ENCODE measurements at regions not wholly inside any gene's neighbourhood (a gene's known extent, or its start where the extent isn't known, plus 50 kb on each side); places are given as distances from the start of the nearest gene placed in this dataset.

- H3K27me3 ChIP-seq (ENCODE audit: control insufficient read depth in 1 of 2, insufficient read depth in 2 of 2, low read length in 2 of 2), result no peaks in the 10 kb centered on the region
- H3K4me3 ChIP-seq (ENCODE audit: low read length), result no peak overlapping the region
- ChIA-PET POLR2A (no interaction called here), CTCF (no interaction called here)
- no peaks in the 10 kb centered on the region for H3K4me1 ChIP-seq (ENCODE audit: insufficient read depth, low read length)
- Mint-ChIP-seq H3K27me3 (no peaks in the 10 kb centered on the region), H3K27ac (no peak overlapping the region), H3K9me3 (peaks cover 7% of the 10 kb centered on the region), H3K4me1 (ENCODE audit: low read depth) (no peaks in the 10 kb centered on the region), H3K36me3 (ENCODE audit: low read depth) (no peaks in the 10 kb centered on the region), H3K4me3 (no peak overlapping the region)
- peaks cover 0 to 4% of the 10 kb centered on the region in 2 experiments for H3K9me3 ChIP-seq (ENCODE audit: control insufficient read depth in 1 of 2, insufficient read depth in 1 of 2, low read length in 2 of 2)
- ATAC-seq (ENCODE audit: poor library complexity) (no peak), DNase-seq (peak in 2 of 14 experiments; percentile 0 to 21)
- H3K27ac ChIP-seq (ENCODE audit: low read depth in 1 of 2, low read length in 2 of 2), result no peak overlapping the region
- intact Hi-C loops (cut with DNase I, micrococcal nuclease), result no loop called here
- no peaks in the 10 kb centered on the region for H3K36me3 ChIP-seq (ENCODE audit: insufficient read depth, low read length)
- TF ChIP-seq CTCF (IDR thresholded peaks at IDR 0.05), result no peak
These were observed 281.2 kb upstream of the RGMB start for GRCh38 chr5:98492258-98492657.

GRCh38 chr5:98497418-98497817 lies 276.0 kb upstream of the RGMB start:
- Histone ChIP-seq H3K9me3 (ENCODE audit: control insufficient read depth in 1 of 2, insufficient read depth in 1 of 2, low read length in 2 of 2) (no peaks in the 10 kb centered on the region), H3K27me3 (ENCODE audit: control insufficient read depth in 1 of 2, insufficient read depth in 2 of 2, low read length in 2 of 2) (no peaks in the 10 kb centered on the region), H3K27ac (ENCODE audit: low read depth in 1 of 2, low read length in 2 of 2) (no peak overlapping the region), H3K4me3 (ENCODE audit: low read length) (no peak overlapping the region), H3K4me1 (ENCODE audit: insufficient read depth, low read length) (no peaks in the 10 kb centered on the region), H3K36me3 (ENCODE audit: insufficient read depth, low read length) (no peaks in the 10 kb centered on the region)
- POLR2A ChIA-PET, result no interaction called here
- TF ChIP-seq CTCF (IDR thresholded peaks at IDR 0.05), result no peak
- Mint-ChIP-seq H3K9me3 (peaks cover 7% of the 10 kb centered on the region), H3K4me3 (no peak overlapping the region), H3K4me1 (ENCODE audit: low read depth) (no peaks in the 10 kb centered on the region), H3K36me3 (ENCODE audit: low read depth) (no peaks in the 10 kb centered on the region), H3K27ac (no peak overlapping the region), H3K27me3 (peaks cover 5% of the 10 kb centered on the region)
- intact Hi-C loops (cut with DNase I, micrococcal nuclease), result no loop called here
- ATAC-seq (ENCODE audit: poor library complexity) (no peak), DNase-seq (no peak)
- CTCF ChIA-PET, result no interaction called here

DNA sequence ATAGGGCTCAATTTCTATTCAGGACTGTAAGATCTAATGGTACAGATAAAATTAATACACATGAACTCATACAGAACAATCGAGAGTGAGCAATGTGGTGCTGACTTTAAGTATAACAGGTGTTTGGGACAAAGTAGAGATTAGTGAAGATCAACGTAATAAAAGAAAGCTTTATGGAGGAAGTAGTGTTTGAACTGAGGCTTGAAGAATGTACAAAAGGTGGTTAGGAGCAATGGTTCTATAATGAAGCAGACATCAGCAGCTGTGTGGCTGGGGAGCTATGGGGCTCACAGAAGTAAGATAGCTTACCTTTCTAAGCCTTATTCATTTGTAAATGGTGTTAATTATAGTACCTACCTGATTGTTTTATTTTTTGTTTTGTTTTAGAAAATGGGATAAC lies 275.4 kb upstream of the RGMB start:
- H3K27ac ChIP-seq (ENCODE audit: low read depth in 1 of 2, low read length in 2 of 2), result no peak overlapping the region
- no peak overlapping the region for H3K4me3 ChIP-seq (ENCODE audit: low read length)
- CTCF ChIA-PET, result no interaction called here
- no peak overlapping the region for H3K4me3 Mint-ChIP-seq
- H3K36me3 Mint-ChIP-seq (ENCODE audit: low read depth), result no peaks in the 10 kb centered on the region
- ATAC-seq (ENCODE audit: poor library complexity) (no peak), DNase-seq (no peak)
- peaks cover 4% of the 10 kb centered on the region for H3K9me3 Mint-ChIP-seq
- no peaks in the 10 kb centered on the region for H3K9me3 ChIP-seq (ENCODE audit: control insufficient read depth in 1 of 2, insufficient read depth in 1 of 2, low read length in 2 of 2)
- no peaks in the 10 kb centered on the region for H3K4me1 Mint-ChIP-seq (ENCODE audit: low read depth)
- no peaks in the 10 kb centered on the region for H3K36me3 ChIP-seq (ENCODE audit: insufficient read depth, low read length)
- H3K27ac Mint-ChIP-seq, result no peak overlapping the region
- no peaks in the 10 kb centered on the region for H3K4me1 ChIP-seq (ENCODE audit: insufficient read depth, low read length)
- POLR2A ChIA-PET, result no interaction called here
- peaks cover 5% of the 10 kb centered on the region for H3K27me3 Mint-ChIP-seq
- intact Hi-C loops (cut with DNase I, micrococcal nuclease), result no loop called here
- H3K27me3 ChIP-seq (ENCODE audit: control insufficient read depth in 1 of 2, insufficient read depth in 2 of 2, low read length in 2 of 2), result no peaks in the 10 kb centered on the region
- no peak for TF ChIP-seq CTCF (IDR thresholded peaks at IDR 0.05)
